Neural cell (in vitro differentiated cells): ENCODE measurements at regions not wholly inside any gene's neighbourhood (a gene's known extent, or its start where the extent isn't known, plus 50 kb on each side); places are given as distances from the start of the nearest gene placed in this dataset.

Source experiments
- H2AFZ ChIP-seq: fragments of 200-600, 300-800 bp; sonication (generic), shearing (Covaris generic); 2 replicates; pipeline ENCODE4 v1.6.0; 2014; ENCODE audit warnings: low read depth, mild to moderate bottlenecking, antibody characterized with exemption, low read length, moderate library complexity
- H3F3A ChIP-seq: fragments of 200-600 bp; shearing (Covaris generic); 2 replicates; pipeline ENCODE4 v1.6.1; 2016; ENCODE audit warnings: mild to moderate bottlenecking, moderate library complexity, mixed read lengths, antibody characterized with exemption, low read length; ENCODE audit not compliant: insufficient read depth, poor library complexity, severe bottlenecking
- H3K27ac ChIP-seq: fragments of 200-600, 300-800 bp; sonication (generic), shearing (Covaris generic); 2 replicates; pipeline ENCODE4 v1.5.1; 2014; ENCODE audit warnings: mild to moderate bottlenecking, low read length, moderate library complexity
- H3K27me3 ChIP-seq: fragments of 300-800, 200-600 bp; sonication (generic), shearing (Covaris generic); 2 replicates; pipeline ENCODE4 v1.6.0; 2014; ENCODE audit warnings: mild to moderate bottlenecking, low read depth, low read length, moderate library complexity; ENCODE audit not compliant: insufficient read depth
- H3K36me3 ChIP-seq: fragments of 300-800, 200-600 bp; sonication (generic), shearing (Covaris generic); 2 replicates; pipeline ENCODE4 v1.5.1; 2014; ENCODE audit warnings: mild to moderate bottlenecking, antibody characterized with exemption, low read length, moderate library complexity; ENCODE audit not compliant: insufficient read depth
- H3K4me2 ChIP-seq: fragments of 300-800, 200-600 bp; sonication (generic), shearing (Covaris generic); 2 replicates; pipeline ENCODE4 v1.6.0; 2014; ENCODE audit warnings: mild to moderate bottlenecking, low read length
- H3K4me3 ChIP-seq: fragments of 300-800, 200-600 bp; sonication (generic), shearing (Covaris generic); 2 replicates; pipeline ENCODE4 v1.5.1; 2014; ENCODE audit warnings: mild to moderate bottlenecking, low read length, moderate library complexity
- H3K79me2 ChIP-seq: fragments of 200-600 bp; shearing (Covaris generic); replicated peaks from 2 replicates; pipeline ENCODE4 v1.6.0; 2014; ENCODE audit warnings: mild to moderate bottlenecking, low read length, moderate library complexity; ENCODE audit not compliant: insufficient read depth
- H3K9ac ChIP-seq: fragments of 300-800, 200-600 bp; sonication (generic), shearing (Covaris generic); 2 replicates; pipeline ENCODE4 v1.6.1; 2016; ENCODE audit warnings: mild to moderate bottlenecking, low read length, mixed read lengths
- H3K9me2 ChIP-seq: fragments of 200-600 bp; shearing (Covaris generic); 2 replicates; pipeline ENCODE4 v1.6.1; 2016; ENCODE audit warnings: mild to moderate bottlenecking, low read length, mixed read lengths; ENCODE audit not compliant: insufficient read depth
- H3K9me3 ChIP-seq: fragments of 200-600, 300-800 bp; sonication (generic), shearing (Covaris generic); 2 replicates; pipeline ENCODE4 v1.6.1; 2016; ENCODE audit warnings: mild to moderate bottlenecking, mixed run types, low read length, moderate library complexity, mixed read lengths
- H4K20me1 ChIP-seq: fragments of 200-600 bp; shearing (Covaris generic); 2 replicates; pipeline ENCODE4 v1.6.1; 2016; ENCODE audit warnings: mild to moderate bottlenecking, mixed run types; ENCODE audit not compliant: insufficient read depth
- CTCF ChIP-seq: fragments of 450-650 bp; IDR thresholded peaks from 2 replicates; pipeline ENCODE4 v1.5.1; 2014; ENCODE audit warnings: antibody characterized with exemption, mild to moderate bottlenecking, moderate library complexity; ENCODE audit not compliant: poor library complexity, severe bottlenecking
- EP300 ChIP-seq: fragments of 450-650 bp; conservative IDR thresholded peaks from 2 replicates; pipeline ENCODE4 v1.6.1; 2014; ENCODE audit warnings: antibody characterized with exemption, mild to moderate bottlenecking, moderate library complexity; ENCODE audit not compliant: poor library complexity, severe bottlenecking
- EZH2 ChIP-seq: fragments of 200-600, 300-800 bp; shearing (Covaris generic), sonication (generic); IDR thresholded peaks from 2 replicates; pipeline ENCODE4 v1.6.1; 2014; ENCODE audit warnings: antibody characterized with exemption, low read length, borderline replicate concordance, mild to moderate bottlenecking; ENCODE audit not compliant: insufficient read depth, poor library complexity, severe bottlenecking
- MXI1 ChIP-seq: fragments of 450-650 bp; conservative IDR thresholded peaks from 2 replicates; pipeline ENCODE4 v1.6.1; 2014; ENCODE audit warnings: antibody characterized with exemption, mild to moderate bottlenecking; ENCODE audit not compliant: poor library complexity, severe bottlenecking
- POLR2AphosphoS5 ChIP-seq: IDR thresholded peaks from 2 replicates; pipeline ENCODE4 v1.6.1; 2012
- RAD21 ChIP-seq: fragments of 450-650 bp; conservative IDR thresholded peaks from 2 replicates; pipeline ENCODE4 v1.6.1; 2014; ENCODE audit warnings: antibody characterized with exemption, mild to moderate bottlenecking, moderate library complexity
- SMC3 ChIP-seq: fragments of 450-650 bp; conservative IDR thresholded peaks from 2 replicates; pipeline ENCODE4 v1.6.1; 2014; ENCODE audit warnings: antibody characterized with exemption, mild to moderate bottlenecking, moderate library complexity; ENCODE audit not compliant: poor library complexity
- TAF1 ChIP-seq: IDR thresholded peaks from 2 replicates; pipeline ENCODE4 v1.6.1; 2012; ENCODE audit warnings: low read depth
- TF ChIP-seq, protein P1 (sequence below): IDR thresholded peaks from 2 replicates; pipeline ENCODE4 v1.6.1; 2012; ENCODE audit warnings: borderline replicate concordance

DNA sequence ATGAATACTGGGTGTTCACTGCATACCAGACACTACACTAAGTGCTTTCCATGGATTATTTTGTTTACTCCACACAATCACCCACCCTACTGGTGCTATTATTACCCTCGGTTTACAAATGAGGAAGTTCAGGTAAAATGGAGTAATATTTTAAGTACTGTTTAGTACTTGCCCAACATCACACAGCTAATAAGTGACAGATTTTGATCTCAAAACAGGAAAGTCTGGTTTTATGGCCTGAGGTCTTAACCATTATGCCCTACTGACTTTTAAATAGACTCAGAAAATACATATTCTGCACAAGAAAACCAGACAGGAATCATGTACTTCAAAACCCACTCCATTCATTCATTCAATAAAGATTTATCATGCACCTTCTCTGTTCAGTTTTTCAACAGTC is 431.0 kb upstream of the TLE4 start:
- Histone ChIP-seq H3K4me2 (no peak overlapping the region), H2AFZ (no peak overlapping the region), H3K9ac (no peak overlapping the region), H3K9me2 (no peaks in the 10 kb centered on the region), H3K4me3 (no peak overlapping the region), H3K27me3 (no peaks in the 10 kb centered on the region), H3K9me3 (no peaks in the 10 kb centered on the region), H3K79me2 (no peaks in the 10 kb centered on the region), H3K36me3 (no peaks in the 10 kb centered on the region), H3F3A (no peaks in the 10 kb centered on the region), H4K20me1 (no peaks in the 10 kb centered on the region), H3K27ac (no peak overlapping the region)
- TF ChIP-seq POLR2AphosphoS5 (no peak), EZH2 (no peak), SMC3 (no peak), RAD21 (no peak)

GRCh38 chr9:79143211-79143610 is 428.6 kb upstream of the TLE4 start:
- no peak overlapping the region for H3K9ac ChIP-seq
- no peaks in the 10 kb centered on the region for H3K36me3 ChIP-seq
- no peak overlapping the region for H3K4me2 ChIP-seq
- H2AFZ ChIP-seq = no peak overlapping the region
- no peaks in the 10 kb centered on the region for H3K79me2 ChIP-seq
- H3K4me3 ChIP-seq = no peak overlapping the region
- H3K27me3 ChIP-seq = no peaks in the 10 kb centered on the region
- no peaks in the 10 kb centered on the region for H4K20me1 ChIP-seq
- no peaks in the 10 kb centered on the region for H3K9me2 ChIP-seq
- H3K27ac ChIP-seq = no peak overlapping the region
- H3F3A ChIP-seq = no peaks in the 10 kb centered on the region
- H3K9me3 ChIP-seq = no peaks in the 10 kb centered on the region
- TF ChIP-seq CTCF = no peak

DNA sequence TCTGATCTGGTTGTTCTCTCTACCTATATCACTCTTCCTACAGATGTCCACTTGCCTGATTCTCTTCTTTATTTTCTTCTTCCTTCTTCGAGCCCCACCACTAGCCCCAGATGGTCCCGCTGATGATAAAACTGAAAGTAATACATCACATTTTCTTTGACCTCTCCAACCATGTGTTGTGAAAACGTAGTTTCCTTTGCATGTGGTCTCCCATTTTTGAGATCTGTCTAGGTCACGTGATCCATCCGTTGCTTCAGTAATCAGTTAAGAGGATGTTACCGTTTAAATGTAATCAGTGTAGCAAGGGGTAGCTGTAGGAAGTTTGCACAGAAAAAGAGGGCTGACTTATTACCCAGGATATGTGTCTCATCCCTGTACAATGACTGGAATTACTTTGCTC is 426.3 kb upstream of the TLE4 start:
- Histone ChIP-seq H3K9ac (no peak overlapping the region), H3K36me3 (no peaks in the 10 kb centered on the region), H3K4me2 (no peak overlapping the region), H3K27ac (no peak overlapping the region), H3K79me2 (no peaks in the 10 kb centered on the region), H3F3A (no peaks in the 10 kb centered on the region), H3K27me3 (no peaks in the 10 kb centered on the region), H2AFZ (no peak overlapping the region), H3K9me3 (no peaks in the 10 kb centered on the region), H3K4me3 (no peak overlapping the region), H3K9me2 (no peaks in the 10 kb centered on the region), H4K20me1 (no peaks in the 10 kb centered on the region)
- no peak for TF ChIP-seq RAD21
- no peak for TF ChIP-seq MXI1
- no peak for TF ChIP-seq POLR2AphosphoS5
- TF ChIP-seq EP300 = no peak
- no peak for TF ChIP-seq SMC3
- TF ChIP-seq, protein P1, sequence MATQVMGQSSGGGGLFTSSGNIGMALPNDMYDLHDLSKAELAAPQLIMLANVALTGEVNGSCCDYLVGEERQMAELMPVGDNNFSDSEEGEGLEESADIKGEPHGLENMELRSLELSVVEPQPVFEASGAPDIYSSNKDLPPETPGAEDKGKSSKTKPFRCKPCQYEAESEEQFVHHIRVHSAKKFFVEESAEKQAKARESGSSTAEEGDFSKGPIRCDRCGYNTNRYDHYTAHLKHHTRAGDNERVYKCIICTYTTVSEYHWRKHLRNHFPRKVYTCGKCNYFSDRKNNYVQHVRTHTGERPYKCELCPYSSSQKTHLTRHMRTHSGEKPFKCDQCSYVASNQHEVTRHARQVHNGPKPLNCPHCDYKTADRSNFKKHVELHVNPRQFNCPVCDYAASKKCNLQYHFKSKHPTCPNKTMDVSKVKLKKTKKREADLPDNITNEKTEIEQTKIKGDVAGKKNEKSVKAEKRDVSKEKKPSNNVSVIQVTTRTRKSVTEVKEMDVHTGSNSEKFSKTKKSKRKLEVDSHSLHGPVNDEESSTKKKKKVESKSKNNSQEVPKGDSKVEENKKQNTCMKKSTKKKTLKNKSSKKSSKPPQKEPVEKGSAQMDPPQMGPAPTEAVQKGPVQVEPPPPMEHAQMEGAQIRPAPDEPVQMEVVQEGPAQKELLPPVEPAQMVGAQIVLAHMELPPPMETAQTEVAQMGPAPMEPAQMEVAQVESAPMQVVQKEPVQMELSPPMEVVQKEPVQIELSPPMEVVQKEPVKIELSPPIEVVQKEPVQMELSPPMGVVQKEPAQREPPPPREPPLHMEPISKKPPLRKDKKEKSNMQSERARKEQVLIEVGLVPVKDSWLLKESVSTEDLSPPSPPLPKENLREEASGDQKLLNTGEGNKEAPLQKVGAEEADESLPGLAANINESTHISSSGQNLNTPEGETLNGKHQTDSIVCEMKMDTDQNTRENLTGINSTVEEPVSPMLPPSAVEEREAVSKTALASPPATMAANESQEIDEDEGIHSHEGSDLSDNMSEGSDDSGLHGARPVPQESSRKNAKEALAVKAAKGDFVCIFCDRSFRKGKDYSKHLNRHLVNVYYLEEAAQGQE = no peak
- no peak for TF ChIP-seq CTCF
- no peak for TF ChIP-seq TAF1
- no peak for TF ChIP-seq EZH2
